T-helper 1 cell (primary cell): ENCODE measurements at regions not wholly inside any gene's neighbourhood (a gene's known extent, or its start where the extent isn't known, plus 50 kb on each side); places are given as distances from the start of the nearest gene placed in this dataset.
"Not testable (repeated sequence)": the region's sequence is repeated elsewhere in the genome, so short reads cannot be mapped to it uniquely, and the experiment has no call there.

Experiments used
- DNase-seq, 5 donors: peaks; one replicate each; pipeline ENCODE4 v3.0.0-alpha.2; 2012 to 2020

DNA sequence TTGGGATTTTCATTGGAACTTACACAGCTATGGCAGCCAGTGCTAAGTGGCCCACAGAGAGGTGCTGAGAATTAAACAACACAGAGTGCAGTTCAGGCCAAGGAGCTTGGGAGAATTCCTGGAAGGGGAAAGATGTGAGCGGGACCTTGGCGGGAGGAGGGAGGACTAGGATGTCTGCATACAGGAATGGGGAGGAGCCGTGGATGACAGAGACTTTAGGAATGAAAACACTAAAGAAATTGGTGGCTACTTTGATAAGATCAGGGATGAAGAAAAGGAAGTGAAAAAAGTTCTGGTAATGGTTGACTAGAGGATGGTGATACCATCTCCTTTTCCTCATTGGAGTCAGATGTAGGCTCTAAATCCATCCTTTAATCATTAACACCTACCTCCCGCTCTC, 234.2 kb upstream of the FZD8 start:
- DNase-seq = no peak

DNA sequence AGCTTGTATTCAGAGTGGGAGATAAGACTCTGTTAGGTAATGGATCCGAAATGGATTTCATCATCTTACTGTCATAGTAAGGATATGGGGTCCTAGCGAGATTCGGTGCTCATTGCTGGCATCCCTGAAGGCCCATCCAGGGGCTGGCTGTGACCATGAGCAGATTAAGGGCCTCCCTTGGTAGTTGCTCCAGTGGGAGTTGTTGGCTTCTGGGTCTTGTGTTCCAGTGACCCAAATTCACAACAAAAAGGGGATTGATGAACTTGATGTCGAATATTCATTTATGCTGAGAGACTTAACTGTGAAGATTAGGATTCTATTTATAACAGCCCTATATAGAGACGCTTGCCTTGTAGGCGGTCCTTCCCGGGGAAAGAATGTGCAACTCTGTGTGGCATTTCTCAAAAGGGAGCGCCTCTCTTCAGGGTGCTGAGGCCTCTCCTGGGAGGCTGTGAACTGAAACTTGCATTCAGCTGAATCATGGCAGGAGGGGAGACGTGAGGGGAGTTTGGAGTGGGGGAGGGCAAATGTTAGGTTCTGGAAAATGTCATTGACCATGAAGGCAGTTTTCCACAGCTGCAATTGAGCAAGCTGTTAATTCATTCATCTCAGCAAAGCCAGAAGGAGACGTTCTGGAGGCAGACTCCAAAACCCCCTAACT, 233.1 kb upstream of the FZD8 start:
- no peak for DNase-seq

DNA sequence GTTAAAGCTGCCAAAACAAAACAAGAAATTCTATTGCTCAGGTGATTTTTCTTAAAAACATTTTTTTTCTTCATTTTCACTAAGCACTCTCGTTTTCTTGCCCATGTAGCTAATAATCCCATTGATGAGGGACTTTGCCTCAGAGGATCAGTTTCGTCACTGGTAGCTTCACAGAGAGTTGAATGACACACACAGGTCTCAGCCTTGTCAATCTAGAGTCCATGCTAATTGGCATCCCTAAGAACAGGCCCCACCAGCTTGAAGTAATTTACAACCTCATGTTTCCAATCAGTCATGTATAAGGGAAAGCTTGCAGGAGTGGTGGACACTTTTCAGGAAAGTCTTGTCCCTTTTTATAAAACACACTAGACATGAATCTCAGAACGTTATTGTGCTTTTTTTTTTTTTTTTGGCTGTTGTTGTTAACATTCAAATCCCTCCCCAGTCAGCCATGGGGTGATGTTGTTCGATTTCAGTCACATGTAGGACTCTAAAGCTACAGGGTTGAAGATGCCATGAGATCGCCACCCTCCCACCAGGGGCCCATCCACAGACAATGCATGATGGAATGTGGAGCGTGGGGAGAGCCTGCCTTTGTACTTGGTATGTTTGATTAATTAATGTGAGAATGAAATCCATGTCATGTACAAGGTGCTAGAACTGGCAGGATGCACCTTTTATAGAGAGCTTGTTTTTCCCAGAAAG, 232.4 kb upstream of the FZD8 start:
- no peak for DNase-seq

DNA sequence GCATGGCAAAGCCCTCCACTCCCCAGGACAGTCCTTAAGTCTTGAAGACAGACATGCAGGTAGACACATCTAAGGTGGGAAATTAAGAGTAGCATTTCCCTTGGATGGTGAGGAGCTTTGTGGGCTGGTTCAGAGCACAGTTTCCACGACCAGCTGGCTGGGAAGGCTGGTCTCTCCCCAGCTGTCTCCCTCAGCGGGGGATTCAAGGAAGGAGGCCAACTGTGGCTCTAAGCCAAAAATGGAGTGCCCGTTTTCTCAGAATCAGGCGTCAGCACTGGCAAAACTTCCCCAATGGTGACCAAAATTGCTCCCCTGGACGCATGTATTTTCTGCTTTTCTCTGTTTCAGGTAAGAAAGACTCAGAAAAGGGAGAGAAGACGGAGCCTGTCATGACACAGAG, 230.6 kb upstream of the FZD8 start:
- no peak for DNase-seq

DNA sequence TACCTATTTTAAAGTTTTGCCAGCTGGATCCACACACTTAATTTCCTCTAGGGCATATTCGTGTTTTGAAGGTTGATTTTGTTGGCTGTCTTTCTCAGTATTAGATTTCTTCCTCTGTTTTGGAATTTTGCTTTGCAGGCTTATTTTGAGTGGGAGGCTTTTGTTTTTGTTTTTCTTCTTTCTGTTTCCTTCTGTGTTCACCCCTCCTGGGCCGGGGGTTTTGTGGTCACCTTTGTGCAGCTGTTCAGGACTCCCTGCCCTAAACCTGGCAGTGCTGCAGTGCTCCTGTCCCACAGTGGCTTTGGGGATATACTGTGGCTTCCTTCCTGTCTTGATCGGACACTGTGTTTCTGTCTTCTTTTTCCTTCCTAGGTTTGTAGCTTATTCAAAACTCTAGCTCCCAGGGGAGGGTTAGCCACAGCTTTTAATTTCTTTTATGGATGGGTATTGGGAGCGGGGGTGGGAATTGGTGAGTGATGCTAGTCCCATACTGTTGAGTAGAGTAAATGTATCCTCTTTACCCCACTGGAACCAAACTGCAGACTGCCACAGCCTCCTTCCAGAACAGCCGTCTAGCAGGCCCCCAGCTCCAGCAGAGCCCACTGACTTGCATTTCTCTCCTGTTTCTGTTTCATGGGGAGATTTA, 228.7 kb upstream of the FZD8 start:
- no peak for DNase-seq

DNA sequence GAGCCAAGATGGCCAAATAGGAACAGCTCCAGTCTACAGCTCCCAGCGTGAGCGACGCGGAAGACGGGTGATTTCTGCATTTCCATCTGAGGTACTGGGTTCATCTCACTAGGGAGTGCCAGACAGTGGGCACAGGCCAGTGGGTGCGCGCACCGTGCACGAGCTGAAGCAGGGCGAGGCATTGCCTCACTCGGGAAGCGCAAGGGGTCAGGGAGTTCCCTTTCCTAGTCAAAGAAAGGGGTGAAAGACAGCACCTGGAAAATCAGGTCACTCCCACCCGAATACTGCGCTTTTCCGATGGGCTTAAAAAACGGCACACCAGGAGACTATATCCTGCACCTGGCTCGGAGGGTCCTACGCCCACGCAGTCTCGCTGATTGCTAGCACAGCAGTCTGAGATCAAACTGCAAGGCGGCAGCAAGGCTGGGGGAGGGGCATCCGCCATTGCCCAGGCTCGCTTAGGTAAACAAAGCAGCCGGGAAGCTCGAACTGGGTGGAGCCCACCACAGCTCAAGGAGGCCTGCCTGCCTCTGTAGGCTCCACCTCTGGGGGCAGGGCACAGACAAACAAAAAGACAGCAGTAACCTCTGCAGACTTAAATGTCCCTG, 216.7 kb upstream of the FZD8 start:
- DNase-seq = not testable (repeated sequence)

DNA sequence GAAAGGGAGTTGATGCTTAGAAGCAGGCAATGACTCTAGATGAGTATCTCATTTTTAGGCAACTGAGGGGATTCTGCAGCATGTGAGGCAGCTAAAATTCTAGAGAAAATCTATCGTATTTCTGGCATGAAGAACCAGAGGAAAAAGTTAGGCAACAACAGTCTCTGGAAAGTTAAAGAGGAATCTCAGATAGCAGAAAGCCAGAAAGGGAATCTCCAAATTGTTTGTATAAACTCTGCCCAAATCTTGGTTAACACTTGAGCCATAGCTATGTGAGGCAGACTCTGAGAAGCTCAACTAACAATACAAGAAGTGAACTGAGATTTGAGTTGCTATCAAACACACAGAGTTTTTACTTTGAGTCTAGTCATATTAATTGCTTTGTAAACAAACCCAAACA, 215.8 kb upstream of the FZD8 start:
- no peak for DNase-seq

DNA sequence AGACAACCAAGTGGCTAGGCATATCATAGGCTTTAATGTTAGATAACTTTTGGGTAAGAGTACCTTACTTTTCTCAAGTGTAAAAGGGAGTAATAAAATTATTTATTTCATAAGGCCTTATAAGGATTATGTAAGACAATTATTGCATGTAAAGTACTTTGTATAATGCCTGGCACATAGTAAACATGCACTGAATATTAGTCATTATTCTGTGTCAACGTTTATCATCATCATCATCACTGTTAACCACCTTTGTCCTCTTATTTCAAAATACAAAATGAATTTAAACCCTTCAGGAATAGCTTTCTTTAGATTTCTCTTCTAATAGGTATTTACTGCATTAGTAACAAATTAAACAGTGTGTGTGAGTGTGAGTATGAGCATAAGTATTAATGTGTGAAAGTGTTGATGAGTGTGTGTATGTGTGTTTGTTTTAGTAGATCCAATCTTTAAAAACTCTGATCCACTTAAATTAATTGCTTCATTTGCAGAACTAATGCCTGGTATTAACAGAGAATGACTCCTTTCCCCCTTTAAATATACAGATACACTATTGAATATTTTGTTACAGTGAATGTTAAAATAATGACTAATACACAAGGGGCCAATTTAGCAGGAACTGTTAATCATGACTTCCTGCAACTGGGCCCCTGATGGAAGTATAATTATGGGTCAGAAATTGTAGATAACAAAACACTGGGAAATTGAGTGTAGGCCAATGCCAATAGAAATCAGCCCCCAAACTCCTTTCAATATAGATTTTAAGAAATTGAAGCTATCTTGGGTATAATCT, 213.3 kb upstream of the FZD8 start:
- no peak for DNase-seq

DNA sequence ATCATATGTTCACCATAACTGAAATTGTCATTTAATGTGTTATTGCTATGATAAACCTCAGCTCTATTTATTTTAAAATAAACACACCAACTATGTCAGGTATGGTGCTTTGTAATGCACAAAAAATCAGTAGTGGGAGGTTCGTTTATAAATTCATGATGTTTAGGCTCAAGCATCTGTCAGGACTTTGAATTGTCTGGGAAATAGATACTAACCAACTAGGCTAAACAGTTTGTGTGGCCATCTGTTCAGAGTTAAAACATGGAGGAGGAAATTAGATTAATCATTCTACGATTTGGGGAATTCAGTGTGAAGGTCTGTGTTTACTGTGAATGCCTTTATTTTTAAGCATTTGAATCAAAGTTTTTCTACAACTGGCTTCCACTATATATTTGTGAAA, 212.6 kb upstream of the FZD8 start:
- DNase-seq = no peak

DNA sequence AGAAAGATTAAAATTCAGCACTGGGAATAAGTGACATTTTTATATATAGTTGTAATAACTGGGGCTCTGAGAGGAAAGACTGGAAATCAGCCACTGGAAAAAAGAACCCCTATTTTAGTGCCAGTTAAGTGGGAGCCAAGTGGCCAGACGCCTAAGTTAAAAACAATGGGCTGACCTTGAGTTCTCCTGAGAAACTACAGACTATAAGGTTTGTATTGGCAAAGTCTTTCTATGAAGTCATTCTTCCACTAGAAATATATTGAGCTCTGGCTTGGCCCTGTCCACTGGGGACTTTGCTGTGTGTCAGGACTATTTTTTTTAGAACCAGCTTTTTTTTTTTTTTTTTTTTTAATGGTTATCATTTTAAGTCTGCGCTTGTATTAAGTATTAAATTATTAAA, 210.6 kb upstream of the FZD8 start:
- DNase-seq = no peak

DNA sequence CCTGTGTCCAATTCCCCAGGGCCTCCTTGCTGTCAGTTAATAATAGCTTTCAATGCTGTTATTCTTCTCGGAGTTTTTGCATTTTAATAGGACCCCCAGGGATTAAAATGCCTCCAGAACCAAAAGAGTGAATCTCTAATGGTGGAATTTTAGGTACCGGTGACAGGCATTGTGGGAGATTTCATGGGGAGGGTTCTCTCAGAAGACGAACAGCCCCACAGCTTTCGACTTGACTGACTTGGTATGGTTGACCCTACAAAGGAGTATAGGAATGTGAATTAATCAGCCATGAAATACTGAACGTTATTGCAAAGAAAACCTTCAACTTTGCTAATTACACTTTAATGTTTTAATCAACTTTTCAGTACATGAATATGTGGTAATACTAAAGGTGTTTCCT, 206.3 kb upstream of the FZD8 start:
- no peak for DNase-seq

DNA sequence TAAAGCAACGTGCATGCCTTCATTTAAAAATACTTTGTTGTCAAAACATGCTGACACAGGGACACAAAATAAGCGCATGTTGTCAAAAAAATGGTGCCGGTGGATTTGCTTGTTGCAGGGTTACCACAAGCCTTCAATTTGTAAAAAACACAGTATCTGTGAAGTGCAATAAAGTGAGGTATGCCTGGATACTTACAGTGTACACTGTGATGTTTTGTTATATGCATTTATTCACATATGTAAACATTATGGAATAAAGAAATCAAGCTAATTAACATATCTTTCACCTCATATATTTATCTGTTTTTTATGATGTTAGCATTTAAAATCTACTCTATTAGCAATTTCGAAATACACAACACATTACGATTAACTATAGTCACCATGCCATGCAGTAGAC, 202.6 kb upstream of the FZD8 start:
- DNase-seq = no peak

DNA sequence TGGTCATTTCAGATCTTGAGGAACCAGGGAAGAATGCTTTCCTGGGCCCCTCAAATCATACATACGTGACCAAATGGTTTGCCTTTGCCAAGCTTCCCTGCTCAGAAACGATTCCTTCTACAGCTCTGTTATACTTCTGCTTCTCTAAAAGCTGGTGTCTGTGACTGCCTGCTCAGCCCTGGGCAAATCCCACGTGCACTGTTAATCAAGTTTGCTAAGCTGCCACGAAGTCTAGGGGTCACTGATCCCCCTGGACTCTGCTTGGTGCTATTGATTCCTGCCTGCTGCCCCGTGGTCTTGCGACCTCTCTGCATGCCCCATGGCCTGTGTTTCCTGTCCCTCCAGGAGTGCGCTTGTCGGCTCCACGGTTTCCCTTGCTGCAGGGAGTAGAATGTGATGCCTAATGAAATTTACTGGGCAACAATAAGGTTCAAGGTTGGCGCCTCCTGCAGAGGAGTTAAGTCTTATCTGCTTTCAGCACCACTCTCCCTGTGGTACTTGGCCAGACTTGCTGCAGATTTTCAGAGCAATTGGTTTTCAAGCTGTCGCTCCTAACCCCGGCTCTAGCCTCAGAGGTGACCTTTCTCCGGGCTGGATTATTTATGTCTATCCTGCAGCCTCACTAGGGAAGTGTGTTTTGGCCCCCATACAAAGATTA, 201.6 kb upstream of the FZD8 start:
- no peak for DNase-seq

DNA sequence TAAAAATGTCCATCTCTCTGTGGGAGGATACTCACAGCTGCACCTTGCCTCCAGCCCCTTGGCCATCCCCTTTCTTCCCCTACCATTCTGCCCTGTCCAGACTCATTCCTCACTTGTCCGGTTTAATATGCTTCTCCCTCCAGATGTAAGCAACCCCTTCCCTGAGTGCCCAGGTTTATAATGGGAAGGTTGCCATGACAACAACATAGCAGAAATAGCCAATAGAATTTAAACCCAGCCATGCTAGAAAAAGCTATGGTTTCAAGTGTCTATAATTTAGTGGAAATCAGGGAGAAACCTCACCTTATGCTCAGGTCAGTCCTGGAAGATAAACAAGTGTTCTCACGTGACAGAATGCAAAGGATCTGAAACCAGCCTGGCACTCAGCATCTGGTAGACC, 196.0 kb upstream of the FZD8 start:
- DNase-seq = no peak

DNA sequence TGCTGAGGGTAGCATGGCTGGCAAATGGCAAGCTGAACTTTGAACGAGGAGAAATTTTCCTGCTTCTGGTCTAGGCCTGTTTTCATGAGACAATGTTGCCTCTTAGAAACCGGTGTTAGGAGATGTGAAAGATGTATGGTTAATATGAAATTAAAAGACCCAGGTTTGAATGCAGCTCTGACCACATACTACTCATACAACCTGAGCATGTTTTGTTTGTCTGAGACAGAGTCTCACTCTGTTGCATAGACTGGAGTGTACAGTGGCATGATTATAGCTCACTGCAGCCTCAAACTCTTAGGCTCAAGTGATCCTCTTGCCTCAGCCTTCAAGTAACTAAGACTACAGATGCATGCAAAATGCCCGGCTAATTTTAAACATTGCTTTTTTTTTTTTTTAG, 193.4 kb upstream of the FZD8 start:
- DNase-seq = no peak

DNA sequence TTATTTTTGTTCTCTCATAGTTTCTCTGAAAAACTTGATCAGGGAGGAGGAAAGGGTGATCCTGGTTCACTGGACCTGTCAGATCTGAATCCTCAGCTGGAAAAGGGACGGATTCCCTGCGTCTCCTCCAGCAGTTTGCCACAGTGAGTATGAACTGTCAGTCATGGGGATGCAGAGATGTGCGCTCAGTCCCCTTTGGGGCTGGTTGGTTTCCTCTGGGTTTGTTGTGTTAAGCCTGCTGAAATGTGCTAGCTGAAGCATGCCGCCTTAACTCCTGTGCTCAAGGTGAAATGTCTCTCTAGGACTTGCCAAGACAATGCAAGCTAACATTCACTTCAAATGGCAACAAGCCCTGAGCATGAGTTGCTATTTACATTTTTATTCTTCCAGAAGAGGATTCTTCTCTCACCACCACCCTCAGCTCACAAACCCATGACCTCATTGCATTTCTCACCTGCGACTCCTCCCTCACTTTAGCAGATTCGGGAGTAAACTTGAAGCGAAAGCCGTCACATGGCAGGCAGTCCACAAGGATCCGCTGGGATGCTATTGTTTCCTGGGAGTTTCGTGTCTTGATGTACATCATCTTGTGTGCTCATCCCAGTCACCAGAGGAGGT, 192.9 kb upstream of the FZD8 start:
- no peak for DNase-seq

DNA sequence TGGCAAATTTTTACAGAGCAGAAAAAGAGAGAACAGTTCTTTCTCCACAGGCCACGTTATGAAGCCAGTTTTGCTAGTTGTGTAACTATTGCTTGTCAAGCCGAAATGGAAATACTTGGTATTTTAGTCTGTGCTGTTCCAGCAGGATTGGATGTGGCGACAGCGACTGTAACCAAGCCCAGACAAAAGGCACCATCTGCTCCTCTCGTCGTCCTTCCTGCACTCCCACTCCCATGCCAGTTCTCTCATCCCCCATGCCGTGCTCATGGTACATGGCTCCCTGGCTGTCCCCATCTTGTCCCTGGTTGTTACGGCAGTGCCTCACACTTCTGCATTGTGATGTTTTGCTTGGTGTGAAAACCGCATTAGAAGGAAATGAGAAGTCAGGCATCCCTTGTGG, 185.7 kb upstream of the FZD8 start:
- no peak for DNase-seq

DNA sequence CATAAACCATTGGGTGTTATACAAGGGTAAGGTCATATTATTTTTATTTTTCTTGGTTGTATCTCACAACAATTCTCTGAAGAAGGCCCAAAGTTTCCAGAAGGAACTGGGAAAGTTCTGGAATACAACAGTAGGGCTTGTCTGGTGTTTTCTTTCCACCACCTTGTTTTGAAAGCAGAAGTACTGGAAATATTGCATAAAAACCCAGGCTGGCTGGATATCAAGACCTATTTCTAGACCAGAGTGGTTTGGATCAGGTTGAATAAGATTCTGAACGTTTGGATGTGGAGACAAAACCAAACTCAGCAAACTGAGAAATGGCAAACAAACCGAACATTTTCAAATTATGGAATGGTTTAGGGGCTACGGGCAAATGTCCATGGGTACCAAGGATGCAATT, 182.6 kb upstream of the FZD8 start:
- no peak for DNase-seq

DNA sequence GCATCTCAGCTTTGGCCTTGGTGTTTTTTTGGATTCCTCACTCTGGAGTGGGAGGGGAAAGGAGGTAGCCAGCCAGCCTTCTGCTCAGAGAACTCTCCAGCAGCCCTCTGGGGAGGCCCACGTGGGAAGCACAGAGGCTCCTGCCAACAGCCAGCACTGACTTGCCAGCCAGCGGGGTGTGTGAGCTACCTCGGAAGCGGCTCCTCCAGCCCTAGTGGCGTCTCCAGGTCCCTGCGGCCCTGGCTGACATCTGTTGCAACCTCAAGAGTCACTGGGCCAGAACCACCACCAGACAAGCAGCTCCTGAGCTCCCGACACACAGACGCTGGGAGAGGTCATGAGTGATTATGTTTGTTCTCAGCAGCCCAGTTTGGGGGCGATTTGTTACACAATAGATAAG, 180.2 kb upstream of the FZD8 start:
- DNase-seq = no peak

DNA sequence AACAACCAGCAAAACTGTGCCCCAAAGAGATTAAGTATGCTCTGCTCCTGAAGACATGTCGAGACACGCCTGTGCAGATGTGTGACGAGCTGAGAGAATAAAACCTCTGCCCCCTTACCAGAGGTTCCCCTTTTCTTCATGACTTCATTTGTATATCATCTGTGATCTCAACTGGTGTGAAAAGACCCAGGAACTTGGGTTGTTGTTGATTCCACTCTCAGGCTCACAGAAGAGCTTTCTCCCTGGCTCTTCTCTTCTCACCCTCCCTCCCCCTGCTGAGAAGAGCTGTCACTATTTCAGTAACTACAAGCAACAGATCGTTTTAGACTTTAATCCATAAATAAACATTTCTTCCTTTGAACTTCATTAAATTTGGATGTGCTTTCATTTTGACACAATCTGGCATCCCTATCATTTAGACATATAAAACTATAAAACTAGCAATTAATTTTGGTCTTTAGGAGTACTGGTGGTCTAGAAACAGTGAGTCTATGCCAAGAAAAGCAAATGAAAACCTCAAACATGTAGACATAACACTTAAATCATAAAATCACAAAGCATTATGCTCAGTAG, 179.3 kb upstream of the FZD8 start:
- no peak for DNase-seq

DNA sequence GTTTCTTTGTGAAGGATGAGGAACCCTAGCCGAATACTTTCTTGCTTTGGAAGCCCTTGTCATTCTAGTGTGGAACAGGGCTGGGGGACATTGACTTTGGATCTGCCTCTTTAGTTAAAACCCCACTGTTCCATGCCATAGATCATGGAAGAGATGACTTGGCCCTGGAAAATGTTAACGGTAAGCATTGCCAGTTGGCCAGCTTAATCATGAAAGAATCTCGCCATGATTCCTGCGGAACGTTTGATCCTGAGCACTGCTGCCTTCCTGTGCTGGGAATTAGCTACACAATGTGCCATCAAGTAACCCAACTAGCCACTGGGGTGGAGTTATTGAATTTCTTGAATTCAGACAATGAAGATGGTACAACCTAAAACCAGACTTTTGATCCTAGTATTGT, 177.6 kb upstream of the FZD8 start:
- DNase-seq = no peak

DNA sequence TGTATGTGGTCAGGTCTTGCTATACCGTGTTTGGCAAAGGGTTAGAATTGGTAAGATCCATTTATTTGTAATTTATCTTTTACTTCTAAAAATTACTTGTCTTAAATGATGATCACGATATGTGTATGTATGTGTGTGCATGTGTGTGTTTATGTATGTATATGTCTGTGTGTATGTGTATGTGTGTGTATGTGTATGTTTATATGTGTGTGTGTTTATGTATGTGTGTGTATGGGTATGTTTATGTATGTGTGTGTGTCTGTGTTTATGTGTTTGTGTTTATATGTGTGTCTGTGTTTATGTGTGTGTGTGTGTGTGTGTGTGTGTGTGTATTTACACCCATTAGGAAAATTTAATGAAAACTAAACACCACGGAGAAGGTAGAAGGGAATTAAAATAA, 176.9 kb upstream of the FZD8 start:
- no peak for DNase-seq
